ENCODE measurements at regions not wholly inside any gene's neighbourhood (a gene's known extent, or its start where the extent isn't known, plus 50 kb on each side); places are given as distances from the start of the nearest gene placed in this dataset.

DNA sequence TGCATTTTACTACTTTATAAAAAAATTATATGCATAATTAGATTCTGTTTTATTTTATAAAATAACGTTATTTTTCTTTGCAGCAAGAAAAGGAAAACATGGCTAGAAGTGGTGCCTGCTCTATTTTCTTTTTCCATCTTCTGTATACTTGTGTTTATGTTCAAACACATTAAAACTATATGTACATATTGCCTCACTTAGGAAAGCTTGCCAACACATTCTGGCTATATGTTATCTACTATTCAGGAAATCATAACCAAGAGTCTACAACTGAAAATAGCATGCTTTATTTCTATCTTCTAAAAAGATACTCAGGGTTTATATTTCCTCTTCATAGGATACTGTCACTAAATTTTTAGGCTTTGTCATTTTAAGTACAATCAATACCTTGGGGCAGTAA is 90.2 kb upstream of the KCNMB2 start:
- no peak for DNase-seq

DNA sequence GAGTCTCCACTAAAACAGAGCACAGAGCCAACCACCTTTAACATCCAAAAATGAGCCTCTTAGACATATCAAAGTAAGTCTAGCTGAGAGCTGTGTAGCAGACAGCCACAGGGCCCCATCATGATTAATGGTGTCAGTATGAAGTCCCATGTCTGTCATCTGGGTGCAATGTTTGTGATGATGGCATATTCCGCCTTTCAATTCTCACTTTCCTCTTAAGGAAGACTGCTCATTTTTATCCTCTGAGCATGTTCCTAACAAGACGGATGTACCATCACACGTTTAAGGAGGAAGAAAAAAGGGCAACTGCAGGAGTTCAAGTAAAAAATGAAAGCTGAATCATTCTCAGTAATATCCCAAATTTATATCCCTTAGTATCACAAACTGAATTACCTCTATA is 85.8 kb upstream of the KCNMB2 start:
- DNase-seq = no peak

DNA sequence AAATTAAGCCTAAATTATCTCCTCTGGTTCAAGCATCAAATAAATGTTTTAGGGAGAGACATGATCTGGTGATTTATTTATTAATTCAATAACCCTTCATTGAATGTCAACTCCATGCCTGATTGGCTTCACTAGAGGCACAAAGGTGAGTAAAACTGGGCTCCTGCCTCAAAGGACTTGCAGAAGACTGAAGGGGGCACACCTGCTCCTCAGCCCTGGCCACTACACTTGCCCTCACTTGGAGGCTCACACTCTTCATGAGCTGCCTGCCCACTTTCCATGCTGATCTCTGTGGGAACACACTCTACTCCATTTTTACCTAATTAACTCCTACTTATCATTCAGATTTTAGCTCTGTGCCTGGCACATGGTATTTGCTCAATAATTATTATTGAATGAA is 84.4 kb upstream of the KCNMB2 start:
- DNase-seq = no peak

GRCh38 chr3:178454726-178455125 is 81.5 kb upstream of the KCNMB2 start:
- no peak for DNase-seq

- DNase-seq = no peak
Observed at GRCh38 chr3:178455226-178455625, 81.0 kb upstream of the KCNMB2 start.

DNA sequence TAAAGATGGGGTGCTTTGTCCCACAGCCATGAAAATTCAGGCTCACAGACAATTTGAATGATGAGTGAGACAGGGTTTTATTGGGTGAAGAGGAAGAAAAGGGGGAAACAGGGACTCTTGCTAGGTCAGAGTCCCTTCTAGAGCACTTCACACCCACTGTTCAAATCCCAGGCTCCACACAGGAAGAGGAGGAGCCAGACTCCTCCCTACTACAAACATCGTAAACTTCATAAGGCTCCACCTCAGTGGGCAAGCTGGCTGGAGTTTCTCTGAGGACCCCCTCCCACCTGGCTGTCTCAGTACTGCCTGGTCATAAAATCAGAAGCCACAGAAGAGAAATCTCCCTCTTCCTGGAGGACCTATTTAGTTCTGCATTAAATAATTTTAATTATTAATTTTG is 80.3 kb upstream of the KCNMB2 start:
- DNase-seq = no peak

GRCh38 chr3:178456621-178457285 is 79.5 kb upstream of the KCNMB2 start:
- no peak for DNase-seq

DNA sequence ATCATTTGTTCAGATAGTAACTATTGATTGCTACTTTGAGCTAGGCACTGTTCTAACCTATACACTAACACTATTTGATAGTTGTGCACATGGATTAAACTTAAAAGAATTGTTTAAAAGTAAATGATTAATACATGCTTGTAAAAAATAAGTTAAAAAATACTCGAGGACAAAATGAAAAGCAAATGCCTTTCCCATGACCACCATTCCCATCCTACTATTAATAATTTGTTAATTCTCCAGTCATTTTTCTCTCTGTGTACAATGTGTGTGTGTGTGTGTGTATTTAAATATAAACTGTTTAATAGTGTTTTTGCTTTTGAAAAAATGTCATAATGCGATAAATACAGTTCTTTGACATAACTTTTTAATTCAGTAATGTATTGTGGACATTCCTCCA is 78.7 kb upstream of the KCNMB2 start:
- DNase-seq = no peak

- DNase-seq = no peak
Observed at GRCh38 chr3:178458313-178459037, 77.8 kb upstream of the KCNMB2 start.

DNA sequence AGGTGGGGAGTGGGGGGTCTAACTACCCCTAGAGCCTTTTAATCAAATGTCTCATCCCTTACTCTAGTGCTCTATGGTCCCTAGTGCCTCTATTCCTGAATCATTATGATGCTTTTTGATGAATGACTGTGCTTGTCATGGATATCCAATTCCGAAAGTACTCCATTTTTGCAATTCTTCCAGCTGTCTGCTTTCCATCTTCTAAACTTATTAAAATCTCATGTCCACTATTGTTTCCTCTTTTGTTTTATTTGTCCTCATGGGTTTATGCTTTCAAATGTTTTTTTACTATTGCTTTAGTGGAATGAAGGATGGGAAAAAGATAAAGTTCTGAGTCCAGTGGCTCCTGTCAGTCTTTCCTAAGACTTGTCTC is 77.2 kb upstream of the KCNMB2 start:
- no peak for DNase-seq

DNA sequence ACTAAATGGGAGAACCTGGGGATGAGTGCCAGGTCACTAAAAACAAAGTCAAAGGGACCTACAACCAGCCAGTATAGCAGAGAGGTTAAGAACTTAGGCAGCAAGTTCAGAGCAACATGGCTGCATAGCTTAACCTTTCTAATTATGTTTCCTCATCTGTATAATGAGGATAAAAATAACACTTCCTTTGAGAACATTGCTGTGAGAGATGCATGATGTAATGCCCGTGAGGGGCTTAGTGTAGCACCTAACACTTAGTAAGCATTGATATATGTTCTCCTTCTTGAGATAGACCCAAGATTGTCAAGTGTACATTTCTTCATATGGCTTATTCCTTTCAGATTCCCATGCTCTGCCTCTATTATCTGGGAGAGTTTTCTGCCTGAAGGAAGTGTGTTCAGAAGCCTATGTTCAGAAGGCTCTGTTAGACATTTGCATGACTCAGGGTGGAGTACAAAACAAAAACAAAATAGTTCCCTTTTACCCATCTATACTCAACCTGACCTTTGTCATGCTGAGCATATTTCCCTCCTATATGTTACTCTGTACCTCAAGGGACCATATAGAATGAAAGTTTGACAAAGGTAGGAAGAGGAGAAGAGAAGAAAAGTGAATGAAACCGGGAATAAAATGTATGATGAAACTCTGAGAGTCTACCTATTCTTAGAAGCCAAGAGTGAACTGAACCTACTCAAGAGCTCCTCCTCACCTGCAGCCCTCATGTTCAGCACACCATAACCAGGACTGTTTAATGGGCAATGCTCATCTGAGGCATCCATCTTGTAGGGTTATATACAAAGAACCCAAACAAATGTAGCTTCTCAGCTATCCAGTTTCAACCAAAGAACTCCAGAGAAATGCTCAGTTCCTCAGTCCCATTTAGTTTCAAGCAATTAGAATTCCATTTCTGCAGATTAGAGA is 70.7 kb upstream of the KCNMB2 start:
- no peak for DNase-seq

- no peak for DNase-seq
Observed at GRCh38 chr3:178472941-178473340, 63.3 kb upstream of the KCNMB2 start.

DNA sequence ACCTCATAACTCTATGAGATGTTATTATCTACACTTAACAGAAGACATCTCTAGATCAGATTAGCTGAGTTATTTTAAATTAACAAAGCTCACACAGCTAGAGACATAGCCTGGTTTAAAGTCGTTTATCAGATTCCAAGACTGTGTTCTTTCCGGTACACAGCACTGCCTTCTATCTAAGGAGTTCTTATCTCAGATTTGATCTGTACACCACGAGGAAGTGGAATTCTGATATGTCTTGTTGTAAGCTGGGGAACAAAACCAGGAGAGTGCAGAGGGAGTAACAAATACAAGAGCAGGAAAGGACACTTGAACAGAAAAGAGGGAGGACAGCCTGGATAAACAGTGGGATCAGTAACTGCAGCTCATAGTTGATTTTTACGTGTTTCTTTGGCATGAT is 61.7 kb upstream of the KCNMB2 start:
- DNase-seq = no peak

- DNase-seq = no peak
Observed at GRCh38 chr3:178475062-178475461, 61.2 kb upstream of the KCNMB2 start.

- no peak for DNase-seq
Observed at GRCh38 chr3:178476886-178477285, 59.4 kb upstream of the KCNMB2 start.

GRCh38 chr3:178479446-178479845 is 56.8 kb upstream of the KCNMB2 start:
- DNase-seq = no peak

DNA sequence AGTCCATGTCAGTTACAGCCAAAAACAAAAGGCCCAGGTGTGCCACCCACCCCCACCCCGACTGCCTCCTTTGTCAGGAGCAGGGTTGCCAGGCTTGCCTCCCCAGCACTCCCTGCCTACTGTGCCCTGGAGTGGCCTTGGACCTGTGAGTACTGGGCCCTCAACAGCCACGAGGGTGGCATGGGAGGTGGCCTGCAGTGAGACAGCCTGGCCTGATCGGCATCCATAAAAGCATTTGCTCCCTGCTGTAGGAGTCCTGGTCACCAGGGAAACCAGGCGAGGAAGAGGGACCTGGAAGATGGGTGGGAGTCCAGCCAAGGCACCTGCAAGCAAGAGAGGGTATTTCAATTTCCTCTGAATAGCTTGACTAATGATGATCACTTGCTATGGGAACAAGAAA is 56.4 kb upstream of the KCNMB2 start:
- DNase-seq = no peak

GRCh38 chr3:178480274-178480673 is 56.0 kb upstream of the KCNMB2 start:
- DNase-seq = no peak

- no peak for DNase-seq
Observed at GRCh38 chr3:178480795-178481194, 55.4 kb upstream of the KCNMB2 start.

- DNase-seq = no peak
Observed at GRCh38 chr3:178482981-178483380, 53.3 kb upstream of the KCNMB2 start.

DNA sequence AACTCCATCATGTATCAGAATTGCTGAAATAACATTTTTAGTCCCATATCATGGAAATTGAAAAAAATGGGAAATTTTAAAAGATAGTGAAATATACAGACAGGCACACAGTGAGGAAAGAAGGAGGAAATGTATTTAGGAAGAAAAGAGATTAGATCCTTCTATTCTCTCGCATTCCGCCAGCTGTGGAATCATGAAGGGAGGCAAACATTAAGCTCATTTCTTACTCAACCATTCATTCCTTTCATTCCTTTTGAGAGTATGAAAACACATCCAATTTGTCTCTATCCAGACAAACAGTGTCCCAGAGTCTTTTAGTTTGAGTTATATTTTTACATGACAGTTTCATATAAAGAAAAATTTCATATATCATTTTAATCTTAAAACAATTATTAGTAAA is 52.5 kb upstream of the KCNMB2 start:
- DNase-seq = no peak

DNA sequence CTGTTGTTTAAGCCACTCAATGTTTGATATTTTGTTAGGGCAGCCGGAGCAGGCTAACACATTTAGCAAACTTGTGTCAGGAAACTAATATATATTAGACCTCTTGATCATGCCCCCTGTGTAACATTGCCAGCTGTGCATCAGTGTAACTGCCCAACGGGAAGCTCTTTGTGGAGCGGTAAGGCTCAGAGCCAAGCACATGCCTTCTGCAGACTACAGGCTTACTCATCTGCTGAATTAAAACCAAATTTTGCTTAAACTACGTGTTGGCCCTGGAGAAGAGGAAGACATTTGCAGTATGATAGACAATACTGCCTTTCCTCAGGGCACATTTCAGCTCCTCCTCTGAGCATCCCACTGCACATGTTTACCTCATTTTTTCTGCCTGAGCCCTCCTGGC is 50.5 kb upstream of the KCNMB2 start:
- no peak for DNase-seq

Measured in activated T-cell treated with anti-CD3 and anti-CD28 coated beads, Interleukin-2, amount 50 U/mL, for 48 hours (primary cell).